Natural killer cell (primary cell): ENCODE measurements at regions not wholly inside any gene's neighbourhood (a gene's known extent, or its start where the extent isn't known, plus 50 kb on each side); places are given as distances from the start of the nearest gene placed in this dataset.

Source experiments
- ATAC-seq, 3 donors: fragments of 150-1000 bp in 2 of 3; fragments of 200-7000 bp in 1 of 3; cut with Tn5 transposase; 1 replicate in 1 of 3; 2 replicates in 2 of 3; pipeline ENCODE4 v1.10.0; 2021; ENCODE audit warnings: mild to moderate bottlenecking in 2 of 3, moderate library complexity in 2 of 3
- DNase-seq, 2 donors: peaks; one replicate each; pipeline versions ENCODE4 v3.0.0 to v3.0.0-alpha.2; 2013 to 2021; ENCODE audit warnings: mixed read lengths in 1 of 2
- H3K27ac ChIP-seq: one replicate; pipeline ENCODE4 v1.5.1; 2013; ENCODE audit warnings: mild to moderate bottlenecking, low read length
- H3K27me3 ChIP-seq: one replicate; pipeline ENCODE4 v1.6.1; 2013; ENCODE audit warnings: low read length; ENCODE audit not compliant: control insufficient read depth, insufficient read depth
- H3K36me3 ChIP-seq: one replicate; pipeline ENCODE4 v1.6.1; 2013; ENCODE audit warnings: low read length; ENCODE audit not compliant: control insufficient read depth, insufficient read depth
- H3K4me1 ChIP-seq: one replicate; pipeline ENCODE4 v1.6.1; 2013; ENCODE audit warnings: low read length; ENCODE audit not compliant: control insufficient read depth, insufficient read depth
- H3K4me3 ChIP-seq: one replicate; pipeline ENCODE4 v1.5.1; 2013; ENCODE audit warnings: low read length
- H3K9me3 ChIP-seq: one replicate; pipeline ENCODE4 v1.6.1; 2013; ENCODE audit warnings: low read length; ENCODE audit not compliant: control insufficient read depth, insufficient read depth
- H3K27ac Mint-ChIP-seq, 2 donors: one replicate each; pipeline ENCODE4 v1.8.0; 2022; ENCODE audit warnings: mild to moderate bottlenecking in 2 of 2, mixed read lengths in 2 of 2, moderate library complexity in 1 of 2
- H3K27me3 Mint-ChIP-seq, 2 donors: one replicate each; pipeline ENCODE4 v1.8.0; 2022; ENCODE audit warnings: low read depth in 2 of 2, mixed read lengths in 2 of 2
- H3K36me3 Mint-ChIP-seq: one replicate; pipeline ENCODE4 v1.8.0; 2022; ENCODE audit warnings: mixed read lengths
- H3K4me1 Mint-ChIP-seq, 2 donors: one replicate each; pipeline ENCODE4 v1.8.0; 2022; ENCODE audit warnings: mixed read lengths in 2 of 2
- H3K4me3 Mint-ChIP-seq: one replicate; pipeline ENCODE4 v1.8.0; 2022; ENCODE audit warnings: mild to moderate bottlenecking, moderate library complexity, mixed read lengths
- H3K9me3 Mint-ChIP-seq, 2 donors: one replicate each; pipeline ENCODE4 v1.8.0; 2022; ENCODE audit warnings: mixed read lengths in 2 of 2
- WGBS: methylation state at CpG from one replicate; pipeline ENCODE4 v1.1.7; 2013; ENCODE audit warnings: missing lambda C conversion rate; ENCODE audit not compliant: insufficient coverage; 5-methylcytosine and 5-hydroxymethylcytosine counted together
- intact Hi-C: fragments of 100-400 bp; cut with micrococcal nuclease; formaldehyde crosslinking; loops from one replicate; pipeline ENCODE4 v1.14.2; 2022
- TF ChIP-seq, protein P1 (sequence below): fragments of 200-600 bp; IDR thresholded peaks from one replicate; pipeline ENCODE4 v1.8.0; 2022; ENCODE audit warnings: antibody characterized with exemption

DNA sequence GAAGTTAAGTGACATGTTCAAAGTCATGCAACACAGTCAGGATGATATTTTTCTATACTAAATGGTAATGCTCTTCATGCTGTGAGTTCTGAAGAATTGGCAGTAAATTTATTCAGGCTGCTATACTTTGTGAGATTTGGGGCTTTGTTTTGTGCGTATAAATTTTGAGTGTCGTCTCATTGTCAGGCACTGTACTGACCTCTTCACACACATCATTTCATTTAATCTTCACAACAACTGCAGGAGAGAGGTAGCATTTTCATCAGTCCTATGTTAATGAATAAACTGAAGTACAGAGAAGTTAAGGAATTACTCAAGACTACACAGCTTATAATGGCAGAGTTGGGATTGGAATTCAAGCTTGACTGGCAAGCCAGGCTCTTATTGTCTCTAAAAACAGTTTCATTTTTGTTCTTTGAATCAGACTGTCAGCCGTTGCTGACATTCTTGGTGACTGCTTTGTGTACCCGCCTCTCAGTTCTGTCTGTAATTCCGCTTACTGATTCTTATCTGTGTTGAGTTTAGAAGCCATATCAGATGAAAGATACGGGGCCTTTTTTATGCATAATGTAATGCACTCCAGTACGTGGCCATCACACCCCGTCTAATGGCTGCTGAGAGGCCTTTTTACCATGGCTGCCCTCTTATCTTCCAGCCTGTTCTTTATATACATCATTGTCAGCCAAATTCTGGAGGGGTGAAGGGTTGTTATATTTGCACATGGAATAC is 274.9 kb downstream of the UTRN start:
- Histone ChIP-seq H3K27ac (no peak overlapping the region), H3K36me3 (peaks cover 61% of the 10 kb centered on the region), H3K27me3 (no peaks in the 10 kb centered on the region), H3K4me3 (no peak overlapping the region), H3K9me3 (no peaks in the 10 kb centered on the region), H3K4me1 (no peaks in the 10 kb centered on the region)
- no peaks in the 10 kb centered on the region for H3K9me3 Mint-ChIP-seq
- intact Hi-C loops: no loop called here
- ATAC-seq (peak; percentile 67 to 83 (median 70)), DNase-seq (peak in 1 of 2 donors; percentile 63)
- TF ChIP-seq, protein P1, sequence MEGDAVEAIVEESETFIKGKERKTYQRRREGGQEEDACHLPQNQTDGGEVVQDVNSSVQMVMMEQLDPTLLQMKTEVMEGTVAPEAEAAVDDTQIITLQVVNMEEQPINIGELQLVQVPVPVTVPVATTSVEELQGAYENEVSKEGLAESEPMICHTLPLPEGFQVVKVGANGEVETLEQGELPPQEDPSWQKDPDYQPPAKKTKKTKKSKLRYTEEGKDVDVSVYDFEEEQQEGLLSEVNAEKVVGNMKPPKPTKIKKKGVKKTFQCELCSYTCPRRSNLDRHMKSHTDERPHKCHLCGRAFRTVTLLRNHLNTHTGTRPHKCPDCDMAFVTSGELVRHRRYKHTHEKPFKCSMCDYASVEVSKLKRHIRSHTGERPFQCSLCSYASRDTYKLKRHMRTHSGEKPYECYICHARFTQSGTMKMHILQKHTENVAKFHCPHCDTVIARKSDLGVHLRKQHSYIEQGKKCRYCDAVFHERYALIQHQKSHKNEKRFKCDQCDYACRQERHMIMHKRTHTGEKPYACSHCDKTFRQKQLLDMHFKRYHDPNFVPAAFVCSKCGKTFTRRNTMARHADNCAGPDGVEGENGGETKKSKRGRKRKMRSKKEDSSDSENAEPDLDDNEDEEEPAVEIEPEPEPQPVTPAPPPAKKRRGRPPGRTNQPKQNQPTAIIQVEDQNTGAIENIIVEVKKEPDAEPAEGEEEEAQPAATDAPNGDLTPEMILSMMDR: no peak
- peaks cover 12 to 22% of the 10 kb centered on the region in 2 donors for H3K4me1 Mint-ChIP-seq
- H3K27ac Mint-ChIP-seq: peak overlapping the region; percentile 77 to 87
- peaks cover 19% of the 10 kb centered on the region for H3K36me3 Mint-ChIP-seq
- peak overlapping the region; percentile 36 for H3K4me3 Mint-ChIP-seq
- 57% methylated on average over 6 of the region's 8 CpGs for WGBS
- no peaks in the 10 kb centered on the region for H3K27me3 Mint-ChIP-seq

DNA sequence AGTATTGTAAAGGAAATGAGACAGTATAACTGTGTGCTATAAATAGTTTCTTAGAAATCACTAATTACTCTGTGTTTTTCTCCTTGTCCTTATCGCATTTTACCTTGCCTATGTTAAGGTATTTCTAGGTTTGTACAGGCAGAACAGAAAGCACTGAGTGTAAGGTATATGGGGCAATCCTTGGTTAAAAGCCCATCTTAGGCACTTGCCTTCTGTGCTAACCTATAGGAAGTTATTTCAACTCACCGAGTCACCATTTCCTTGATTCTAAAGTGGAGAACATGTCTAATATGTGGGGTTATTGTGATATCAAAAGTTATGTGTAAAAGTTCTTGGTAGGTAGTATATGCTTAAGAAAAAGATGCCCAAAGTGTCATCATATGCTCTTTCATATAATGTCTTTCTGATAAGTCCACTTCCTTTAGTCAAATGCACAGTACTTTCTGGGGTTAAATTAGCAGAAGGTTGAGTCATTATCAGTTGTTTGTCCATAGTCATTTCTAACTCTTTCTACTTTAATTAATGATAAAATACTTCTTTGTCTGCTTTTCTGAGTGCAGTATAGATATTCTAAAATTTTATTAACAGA is 276.4 kb downstream of the UTRN start:
- peaks cover 48% of the 10 kb centered on the region for H3K36me3 ChIP-seq

DNA sequence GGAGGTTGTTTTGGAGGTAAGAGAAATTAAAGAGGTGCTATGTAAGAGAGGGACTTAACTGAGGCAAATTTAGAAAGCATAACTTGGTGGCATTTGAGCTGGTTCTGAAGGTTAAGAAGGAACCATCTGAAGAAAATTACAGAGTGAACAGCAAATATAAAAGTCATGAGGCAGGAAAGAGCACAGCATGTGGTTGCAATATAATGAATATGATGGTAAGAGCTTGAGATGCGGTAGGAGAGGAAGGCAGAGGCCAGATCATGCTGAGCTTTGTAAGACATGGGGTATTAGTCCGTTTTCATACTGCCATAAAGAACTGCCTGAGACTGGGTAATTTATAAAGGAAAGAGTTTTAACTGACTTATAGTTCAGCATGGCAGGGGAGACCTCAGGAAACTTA is 279.1 kb downstream of the UTRN start:
- TF ChIP-seq, protein P1: no peak
- peaks cover 10 to 15% of the 10 kb centered on the region in 2 donors for H3K4me1 Mint-ChIP-seq
- intact Hi-C loops: no loop called here

More for the DNA sequence above, 276.4 kb downstream of the UTRN start:
- Histone ChIP-seq H3K27ac (no peak overlapping the region), H3K4me1 (peaks cover under 1% of the 10 kb centered on the region), H3K4me3 (no peak overlapping the region), H3K9me3 (no peaks in the 10 kb centered on the region), H3K27me3 (no peaks in the 10 kb centered on the region)
- no peaks in the 10 kb centered on the region for H3K27me3 Mint-ChIP-seq
- no peak for ATAC-seq
- H3K9me3 Mint-ChIP-seq: no peaks in the 10 kb centered on the region
- WGBS: 82% methylated on average over 1 of the region's 2 CpGs
- H3K4me3 Mint-ChIP-seq: no peak overlapping the region
- intact Hi-C loops: no loop called here
- TF ChIP-seq, protein P1: no peak
- H3K4me1 Mint-ChIP-seq: peaks cover 12 to 18% of the 10 kb centered on the region in 2 donors
- DNase-seq: no peak
- peaks cover 10% of the 10 kb centered on the region for H3K36me3 Mint-ChIP-seq
- peak overlapping the region in 1 of 2 donors; percentile 77 for H3K27ac Mint-ChIP-seq

More for the DNA sequence above, 279.1 kb downstream of the UTRN start:
- H3K27ac Mint-ChIP-seq: no peak overlapping the region
- DNase-seq (no peak), ATAC-seq (no peak)
- no peaks in the 10 kb centered on the region for H3K36me3 Mint-ChIP-seq
- WGBS: 98% methylated on average over 2 of the region's 2 CpGs
- Histone ChIP-seq H3K4me1 (peaks cover 10% of the 10 kb centered on the region), H3K36me3 (peaks cover 31% of the 10 kb centered on the region), H3K27me3 (no peaks in the 10 kb centered on the region), H3K9me3 (no peaks in the 10 kb centered on the region), H3K4me3 (no peak overlapping the region), H3K27ac (no peak overlapping the region)
- no peaks in the 10 kb centered on the region for H3K27me3 Mint-ChIP-seq
- no peak overlapping the region for H3K4me3 Mint-ChIP-seq
- H3K9me3 Mint-ChIP-seq: no peaks in the 10 kb centered on the region
